ENCODE measurements at regions not wholly inside any gene's neighbourhood (a gene's known extent, or its start where the extent isn't known, plus 50 kb on each side); places are given as distances from the start of the nearest gene placed in this dataset.

GRCh38 chr20:11432407-11432806, 485.3 kb upstream of the BTBD3 start:
- TF ChIP-seq POU2F2 (IDR thresholded peaks at IDR 0.05; ENCODE audit: low read depth, low read length) (no peak), SPI1 (IDR thresholded peaks at IDR 0.05; ENCODE audit: low read depth, low read length) (no peak), PAX5 (IDR thresholded peaks at IDR 0.05; ENCODE audit: insufficient read depth, low read length, severe bottlenecking) (no peak), POLR2A (IDR thresholded peaks at IDR 0.05; ENCODE audit: low read depth, low read length) (no peak), POLR2AphosphoS5 (IDR thresholded peaks at IDR 0.05; ENCODE audit: low read depth, low read length) (no peak), TAF1 (IDR thresholded peaks at IDR 0.05; ENCODE audit: low read depth, low read length) (no peak)
- FAIRE-seq: no peak

GRCh38 chr20:11436113-11436905, 481.4 kb upstream of the BTBD3 start:
- FAIRE-seq: no peak
- DNase-seq (ENCODE audit: insufficient read length, low spot score): no peak
- TF ChIP-seq POLR2A (IDR thresholded peaks at IDR 0.05; ENCODE audit: low read depth, low read length): no peak
- TF ChIP-seq TAF1 (IDR thresholded peaks at IDR 0.05; ENCODE audit: low read depth, low read length): no peak
- no peak for TF ChIP-seq SPI1 (IDR thresholded peaks at IDR 0.05; ENCODE audit: low read depth, low read length)
- no peak for TF ChIP-seq POLR2AphosphoS5 (IDR thresholded peaks at IDR 0.05; ENCODE audit: low read depth, low read length)
- TF ChIP-seq POU2F2 (IDR thresholded peaks at IDR 0.05; ENCODE audit: low read depth, low read length): no peak
- no peak for TF ChIP-seq PAX5 (IDR thresholded peaks at IDR 0.05; ENCODE audit: insufficient read depth, low read length, severe bottlenecking)

More at GRCh38 chr20:11432407-11432806, 485.3 kb upstream of the BTBD3 start:
- no peak for DNase-seq (ENCODE audit: insufficient read length, low spot score)

GRCh38 chr20:11437090-11437489, 480.6 kb upstream of the BTBD3 start:
- no peak for FAIRE-seq
- DNase-seq (ENCODE audit: insufficient read length, low spot score): no peak
- no peak for TF ChIP-seq PAX5 (IDR thresholded peaks at IDR 0.05; ENCODE audit: insufficient read depth, low read length, severe bottlenecking)
- TF ChIP-seq TAF1 (IDR thresholded peaks at IDR 0.05; ENCODE audit: low read depth, low read length): no peak
- TF ChIP-seq SPI1 (IDR thresholded peaks at IDR 0.05; ENCODE audit: low read depth, low read length): no peak
- no peak for TF ChIP-seq POLR2AphosphoS5 (IDR thresholded peaks at IDR 0.05; ENCODE audit: low read depth, low read length)
- TF ChIP-seq POLR2A (IDR thresholded peaks at IDR 0.05; ENCODE audit: low read depth, low read length): no peak
- no peak for TF ChIP-seq POU2F2 (IDR thresholded peaks at IDR 0.05; ENCODE audit: low read depth, low read length)

GRCh38 chr20:11437611-11438380, 479.9 kb upstream of the BTBD3 start:
- DNase-seq (ENCODE audit: insufficient read length, low spot score) (no peak), FAIRE-seq (no peak)
- no peak for TF ChIP-seq PAX5 (IDR thresholded peaks at IDR 0.05; ENCODE audit: insufficient read depth, low read length, severe bottlenecking)
- TF ChIP-seq POU2F2 (IDR thresholded peaks at IDR 0.05; ENCODE audit: low read depth, low read length): no peak
- no peak for TF ChIP-seq SPI1 (IDR thresholded peaks at IDR 0.05; ENCODE audit: low read depth, low read length)
- no peak for TF ChIP-seq TAF1 (IDR thresholded peaks at IDR 0.05; ENCODE audit: low read depth, low read length)
- TF ChIP-seq POLR2A (IDR thresholded peaks at IDR 0.05; ENCODE audit: low read depth, low read length): no peak
- TF ChIP-seq POLR2AphosphoS5 (IDR thresholded peaks at IDR 0.05; ENCODE audit: low read depth, low read length): no peak

- DNase-seq (ENCODE audit: insufficient read length, low spot score) (no peak), FAIRE-seq (no peak)
- TF ChIP-seq POU2F2 (IDR thresholded peaks at IDR 0.05; ENCODE audit: low read depth, low read length): no peak
- TF ChIP-seq TAF1 (IDR thresholded peaks at IDR 0.05; ENCODE audit: low read depth, low read length): no peak
- no peak for TF ChIP-seq POLR2A (IDR thresholded peaks at IDR 0.05; ENCODE audit: low read depth, low read length)
- no peak for TF ChIP-seq PAX5 (IDR thresholded peaks at IDR 0.05; ENCODE audit: insufficient read depth, low read length, severe bottlenecking)
- TF ChIP-seq POLR2AphosphoS5 (IDR thresholded peaks at IDR 0.05; ENCODE audit: low read depth, low read length): no peak
- TF ChIP-seq SPI1 (IDR thresholded peaks at IDR 0.05; ENCODE audit: low read depth, low read length): no peak
Observed at GRCh38 chr20:11438412-11438811, 479.3 kb upstream of the BTBD3 start.

GRCh38 chr20:11443382-11444119, 474.1 kb upstream of the BTBD3 start:
- FAIRE-seq (no peak), DNase-seq (ENCODE audit: insufficient read length, low spot score) (no peak)
- TF ChIP-seq TAF1 (IDR thresholded peaks at IDR 0.05; ENCODE audit: low read depth, low read length): no peak
- TF ChIP-seq PAX5 (IDR thresholded peaks at IDR 0.05; ENCODE audit: insufficient read depth, low read length, severe bottlenecking): no peak

GRCh38 chr20:11445161-11445560, 472.5 kb upstream of the BTBD3 start:
- DNase-seq (ENCODE audit: insufficient read length, low spot score) (no peak), FAIRE-seq (no peak)
- TF ChIP-seq SPI1 (IDR thresholded peaks at IDR 0.05; ENCODE audit: low read depth, low read length) (no peak), POU2F2 (IDR thresholded peaks at IDR 0.05; ENCODE audit: low read depth, low read length) (no peak), POLR2A (IDR thresholded peaks at IDR 0.05; ENCODE audit: low read depth, low read length) (no peak), POLR2AphosphoS5 (IDR thresholded peaks at IDR 0.05; ENCODE audit: low read depth, low read length) (no peak), TAF1 (IDR thresholded peaks at IDR 0.05; ENCODE audit: low read depth, low read length) (no peak), PAX5 (IDR thresholded peaks at IDR 0.05; ENCODE audit: insufficient read depth, low read length, severe bottlenecking) (no peak)

- no peak for TF ChIP-seq POU2F2 (IDR thresholded peaks at IDR 0.05; ENCODE audit: low read depth, low read length)
- no peak for TF ChIP-seq PAX5 (IDR thresholded peaks at IDR 0.05; ENCODE audit: insufficient read depth, low read length, severe bottlenecking)
- TF ChIP-seq SPI1 (IDR thresholded peaks at IDR 0.05; ENCODE audit: low read depth, low read length): no peak
- TF ChIP-seq POLR2AphosphoS5 (IDR thresholded peaks at IDR 0.05; ENCODE audit: low read depth, low read length): no peak
- TF ChIP-seq TAF1 (IDR thresholded peaks at IDR 0.05; ENCODE audit: low read depth, low read length): no peak
- TF ChIP-seq POLR2A (IDR thresholded peaks at IDR 0.05; ENCODE audit: low read depth, low read length): no peak
- FAIRE-seq: no peak
- no peak for DNase-seq (ENCODE audit: insufficient read length, low spot score)
Observed at GRCh38 chr20:11445891-11446290, 471.8 kb upstream of the BTBD3 start.
